ENCODE measurements at regions not wholly inside any gene's neighbourhood (a gene's known extent, or its start where the extent isn't known, plus 50 kb on each side); places are given as distances from the start of the nearest gene placed in this dataset.

- TF ChIP-seq CTCF (IDR thresholded peaks at IDR 0.05) (no peak), SMC3 (IDR thresholded peaks at IDR 0.05) (no peak), POLR2A (IDR thresholded peaks at IDR 0.05; ENCODE audit: low read length) (no peak)
Measured at GRCh38 chr7:145394126-145394525, 558.3 kb upstream of the TPK1 start.

Measured in A549 (cell line).